GM21423 (cell line): ENCODE measurements at regions not wholly inside any gene's neighbourhood (a gene's known extent, or its start where the extent isn't known, plus 50 kb on each side); places are given as distances from the start of the nearest gene placed in this dataset.

Source experiments
- ATAC-seq: cut with Tn5 transposase; IDR thresholded peaks from one replicate; pipeline ENCODE4 v1.9.1; 2021; ENCODE audit warnings: mild to moderate bottlenecking, moderate library complexity; ENCODE audit not compliant: unreplicated experiment

DNA sequence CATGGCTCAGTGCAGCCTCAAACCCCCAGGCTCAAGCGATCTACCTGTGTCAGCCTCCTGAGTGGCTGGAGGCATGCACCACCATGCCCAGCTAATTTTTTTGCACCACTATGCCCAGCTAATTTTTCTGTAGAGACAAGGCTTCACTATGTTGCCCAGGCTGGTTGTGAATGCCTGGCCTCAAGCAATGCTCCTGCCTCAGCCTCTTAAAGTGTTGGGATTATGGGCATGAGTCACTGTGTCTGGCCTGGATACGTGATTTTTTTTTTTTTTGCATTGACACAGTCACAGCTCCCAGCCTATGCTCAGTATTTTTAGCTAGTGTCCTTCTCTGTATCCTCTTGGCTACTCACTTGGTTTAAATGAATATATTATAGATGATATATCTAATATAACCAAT lies 377.0 kb upstream of the TNRC6C start:
- no peak for ATAC-seq

DNA sequence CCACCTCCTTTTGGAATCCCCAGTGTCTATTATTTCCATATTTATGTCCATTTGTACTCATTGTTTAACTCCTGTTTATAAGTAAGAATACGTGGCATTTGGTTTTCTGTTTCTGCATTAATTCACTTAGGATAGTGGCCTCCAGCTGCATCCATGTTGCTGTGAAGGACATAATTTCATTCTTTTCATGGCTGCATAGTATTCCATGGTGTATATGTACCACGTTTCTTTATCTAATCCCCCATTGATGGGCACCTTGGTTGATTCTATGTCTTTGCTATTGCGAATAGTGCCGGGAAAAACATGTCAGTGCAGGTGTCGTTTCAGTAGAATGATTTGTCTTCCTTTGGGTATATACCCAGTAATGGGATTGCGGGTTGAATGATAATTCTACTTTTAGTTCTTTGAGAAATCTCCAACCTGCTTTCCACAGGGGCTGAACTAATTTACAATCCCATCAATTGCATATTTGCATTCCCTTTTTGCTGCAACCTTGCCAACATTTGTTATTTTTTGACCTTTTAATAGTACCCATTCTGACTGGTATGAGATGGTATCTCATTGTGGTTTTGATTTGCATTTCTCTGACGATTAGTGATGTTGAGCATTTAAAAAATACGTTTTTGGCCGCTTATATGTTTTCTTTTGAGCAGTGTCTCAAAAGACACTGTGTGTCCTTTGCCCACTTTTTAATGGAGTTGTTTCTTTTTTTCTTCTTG lies 373.2 kb upstream of the TNRC6C start:
- ATAC-seq = no peak

DNA sequence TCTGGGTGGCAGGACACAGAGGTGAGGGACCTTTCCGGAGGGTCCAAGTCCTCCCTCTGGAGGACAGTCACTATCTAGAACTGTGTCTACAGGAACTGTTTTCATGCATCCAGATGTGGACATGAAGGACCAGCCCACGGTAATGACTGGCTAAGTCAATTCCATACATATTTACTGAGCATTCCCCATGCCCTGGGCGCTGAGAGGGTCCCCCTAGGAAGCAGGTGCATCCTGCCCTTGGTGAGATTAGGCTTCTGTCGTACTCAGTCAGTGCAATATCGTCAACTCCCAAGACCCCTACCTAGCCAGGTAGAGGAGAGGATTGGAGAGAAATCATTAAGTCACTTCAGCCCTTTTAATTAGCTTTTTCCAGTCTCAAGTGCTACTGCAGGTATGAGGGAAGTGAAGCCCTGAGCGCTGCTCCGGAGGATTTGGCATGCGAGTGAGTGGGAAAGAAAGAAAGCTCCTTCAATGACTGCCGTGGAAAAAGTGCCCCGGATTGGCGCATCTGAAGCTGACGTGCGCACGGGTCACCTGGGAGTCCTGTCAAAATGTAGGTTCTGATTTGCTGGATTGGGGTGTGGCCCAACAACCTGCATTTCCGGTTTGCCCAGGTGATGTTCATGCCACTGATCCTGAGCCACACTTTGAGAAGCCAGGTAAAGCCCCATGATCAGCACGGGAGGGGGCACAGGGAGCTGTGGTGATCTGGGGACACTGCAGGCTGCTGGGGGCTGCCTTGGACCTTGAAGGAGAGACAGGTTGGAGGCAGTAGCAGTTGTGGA lies 367.4 kb upstream of the TNRC6C start:
- ATAC-seq = no peak

DNA sequence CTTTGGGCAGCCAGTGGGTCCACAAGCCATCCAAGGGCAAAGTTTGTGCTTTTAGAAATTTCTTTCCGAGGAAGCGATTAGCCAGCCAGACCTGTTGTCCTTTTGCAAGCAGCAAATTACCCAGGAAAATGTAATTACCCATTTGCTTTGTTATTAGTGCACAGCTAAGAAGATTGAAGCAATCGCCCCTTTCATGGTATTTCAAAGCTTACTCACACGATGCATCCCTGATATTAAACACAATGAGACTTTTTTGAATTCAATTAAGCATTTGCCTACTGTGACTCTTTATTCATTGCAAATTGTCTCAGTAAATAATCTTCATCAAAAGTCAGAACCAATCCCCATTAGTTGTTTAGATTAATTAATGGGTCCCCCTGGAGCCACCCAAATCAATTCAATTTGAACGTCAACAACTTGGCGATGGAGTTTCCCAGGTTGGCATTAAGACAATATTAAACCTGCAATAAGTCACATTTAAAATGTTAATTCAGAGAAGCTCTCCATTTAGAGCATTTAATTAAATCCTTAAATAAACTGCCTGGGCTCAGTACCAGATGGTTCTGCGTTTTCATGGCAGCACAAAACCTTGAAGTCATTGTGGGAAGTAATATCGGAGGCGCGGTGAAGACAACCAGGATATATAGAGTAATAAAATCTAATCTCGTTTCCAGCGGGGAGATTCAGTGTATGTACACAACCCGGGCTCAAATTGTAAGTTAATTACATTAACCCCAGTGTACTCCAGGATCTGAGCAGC lies 366.2 kb upstream of the TNRC6C start:
- ATAC-seq = no peak

DNA sequence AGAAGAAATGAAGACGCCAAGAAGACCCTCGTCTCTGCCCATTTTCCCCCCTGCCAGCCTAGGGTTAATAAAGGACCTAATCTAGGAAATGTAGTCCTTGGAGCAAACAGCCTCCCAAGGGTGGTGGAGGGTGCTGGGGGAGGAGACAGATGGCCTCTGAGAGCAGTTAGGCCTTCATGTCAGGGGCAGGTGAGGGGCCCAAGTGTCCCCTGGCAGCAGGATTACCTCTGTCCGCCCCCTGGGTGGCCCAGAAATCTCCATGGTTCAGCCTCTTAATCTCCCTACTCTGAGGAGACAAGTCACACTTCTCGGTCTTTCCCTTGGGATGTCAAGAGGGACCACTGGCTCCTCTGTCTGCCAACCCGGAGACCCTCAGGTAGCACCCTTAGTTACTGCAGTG lies 365.4 kb upstream of the TNRC6C start:
- ATAC-seq = no peak

DNA sequence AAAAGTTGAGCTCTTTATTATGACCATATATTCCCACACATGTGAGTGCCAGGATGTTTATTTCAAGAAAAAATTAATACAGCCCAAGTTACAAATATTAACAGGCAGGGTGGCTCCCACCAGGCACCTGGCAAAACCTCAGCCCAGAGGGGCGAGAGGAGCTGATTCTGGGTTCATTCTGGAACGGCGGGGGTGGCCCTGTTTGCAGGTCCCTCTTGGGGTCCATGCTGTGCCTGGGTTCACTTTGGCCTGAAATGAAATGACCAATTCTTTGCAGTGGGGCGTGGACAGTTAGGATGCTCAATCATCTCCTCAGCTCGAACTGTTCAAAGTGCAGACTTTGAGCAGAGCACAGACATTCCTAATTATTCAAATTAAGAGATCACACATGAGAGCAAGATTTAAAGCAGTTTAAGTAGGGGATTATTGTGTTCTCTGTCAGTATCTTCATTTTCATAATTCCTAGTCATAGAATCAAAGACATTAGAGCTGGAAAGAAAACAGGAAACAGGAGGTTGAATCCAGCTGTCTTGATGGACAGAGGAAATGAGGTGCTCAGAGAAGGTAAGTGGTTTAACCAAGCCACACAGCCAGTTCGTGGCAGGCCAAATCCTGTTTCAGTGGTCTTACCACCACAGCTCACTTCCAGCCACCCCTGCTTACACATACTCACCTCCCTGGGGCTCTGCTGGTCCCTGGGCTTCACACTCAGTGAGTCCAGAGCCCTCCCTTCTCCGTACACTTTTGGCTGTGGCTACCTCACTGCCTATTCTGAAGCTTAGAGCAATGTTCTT lies 363.9 kb upstream of the TNRC6C start:
- no peak for ATAC-seq

DNA sequence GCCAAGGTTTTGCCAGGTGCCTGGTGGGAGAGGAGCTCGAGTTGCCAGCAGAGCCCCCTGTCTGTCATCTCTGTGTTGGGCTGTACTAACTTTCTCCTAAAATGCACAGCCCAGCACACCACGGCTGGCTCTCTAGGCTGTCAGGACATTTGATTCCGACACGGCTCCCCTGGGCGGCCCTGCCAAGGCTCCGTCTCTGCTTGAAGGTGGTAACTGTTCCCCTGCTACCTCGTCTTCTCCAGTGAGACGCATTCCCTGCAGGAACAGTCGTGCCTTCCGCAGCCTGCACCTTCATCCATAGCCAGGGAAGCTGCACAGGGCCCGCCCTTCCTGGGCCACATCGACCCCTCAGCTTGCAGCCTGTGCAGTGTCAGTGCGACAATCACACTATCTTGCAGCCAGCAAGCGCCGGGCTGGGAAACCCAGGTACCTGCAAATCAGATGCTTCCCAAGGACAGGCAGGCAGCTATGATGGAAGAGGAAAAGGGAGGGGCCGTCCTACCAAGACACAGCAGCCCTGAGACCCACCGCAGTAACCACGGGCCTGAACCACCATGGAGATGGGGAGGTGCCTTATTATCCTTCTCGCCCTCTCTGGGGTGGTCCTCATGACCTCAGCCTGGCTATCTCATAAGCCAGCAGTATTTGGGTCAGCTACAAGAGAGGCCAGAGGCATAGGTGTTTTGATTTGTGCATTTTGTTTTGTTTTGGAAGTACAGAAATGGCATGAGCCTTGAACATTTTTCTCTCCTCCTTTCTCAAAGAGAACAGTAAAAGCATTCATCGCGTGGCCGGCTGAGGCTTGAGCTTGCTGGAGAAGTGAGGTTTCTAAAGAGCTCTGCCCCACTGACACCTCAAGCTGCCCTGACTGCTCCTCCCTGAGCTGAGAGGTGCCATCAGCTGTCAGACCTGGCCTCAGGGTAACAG lies 361.7 kb upstream of the TNRC6C start:
- no peak for ATAC-seq

DNA sequence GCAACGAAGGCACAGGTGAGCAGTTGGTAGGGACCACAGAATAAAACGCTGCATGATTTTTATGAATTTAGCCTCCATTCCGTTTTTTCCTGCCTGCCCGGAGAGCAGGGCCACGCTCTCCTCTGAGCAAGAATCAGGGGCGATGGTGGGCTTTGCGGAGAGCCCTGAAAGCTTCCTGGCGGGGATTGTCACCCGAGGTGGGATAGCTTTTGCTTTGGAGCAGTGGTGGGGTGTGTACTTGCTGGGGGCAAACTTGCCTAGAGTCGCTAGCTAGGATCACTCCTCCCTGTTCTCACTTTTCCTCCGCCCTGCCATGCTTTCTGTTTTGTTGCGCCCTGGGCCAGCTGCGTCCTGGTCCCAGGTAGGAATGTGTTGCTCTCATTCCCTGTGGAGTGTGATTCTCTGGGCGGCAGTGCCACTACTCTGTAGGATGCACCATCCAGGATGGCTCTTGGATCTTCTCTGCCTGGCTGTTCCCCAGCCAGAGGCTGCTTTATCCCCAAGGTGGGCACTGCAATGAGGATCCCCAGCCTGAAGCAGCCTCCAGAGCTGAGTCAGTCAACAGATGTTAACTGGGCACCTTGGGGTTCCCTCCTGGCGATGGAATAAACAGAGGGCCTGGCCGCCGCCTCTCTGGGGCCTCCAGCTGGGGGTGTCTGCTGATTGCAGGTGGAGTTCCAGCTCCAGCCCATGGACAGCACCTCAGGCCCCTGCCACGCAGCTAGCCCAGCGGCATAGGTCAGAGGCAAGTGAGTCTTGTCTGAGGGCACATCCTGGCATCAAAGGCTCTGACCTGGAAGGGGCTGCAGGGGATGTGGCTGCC lies 360.9 kb upstream of the TNRC6C start:
- no peak for ATAC-seq

DNA sequence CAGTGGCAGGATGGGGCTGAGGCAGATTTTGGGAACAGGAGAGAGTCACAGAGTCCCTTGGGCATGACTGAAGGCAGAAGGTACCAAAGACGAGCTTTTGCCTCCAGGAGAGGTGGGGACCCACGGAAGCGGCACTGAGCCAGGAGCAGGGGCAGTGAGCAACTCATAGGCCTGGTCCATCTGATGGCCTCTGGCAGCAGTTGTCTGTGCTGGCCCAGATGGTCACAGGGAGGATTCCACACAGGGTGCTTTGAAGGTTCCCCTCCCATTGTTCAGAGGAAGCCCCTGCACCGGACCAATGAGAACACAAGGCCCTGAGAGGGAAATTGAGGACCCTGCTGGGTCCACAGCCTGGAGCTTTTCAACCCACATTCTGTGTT lies 360.3 kb upstream of the TNRC6C start:
- ATAC-seq = no peak

DNA sequence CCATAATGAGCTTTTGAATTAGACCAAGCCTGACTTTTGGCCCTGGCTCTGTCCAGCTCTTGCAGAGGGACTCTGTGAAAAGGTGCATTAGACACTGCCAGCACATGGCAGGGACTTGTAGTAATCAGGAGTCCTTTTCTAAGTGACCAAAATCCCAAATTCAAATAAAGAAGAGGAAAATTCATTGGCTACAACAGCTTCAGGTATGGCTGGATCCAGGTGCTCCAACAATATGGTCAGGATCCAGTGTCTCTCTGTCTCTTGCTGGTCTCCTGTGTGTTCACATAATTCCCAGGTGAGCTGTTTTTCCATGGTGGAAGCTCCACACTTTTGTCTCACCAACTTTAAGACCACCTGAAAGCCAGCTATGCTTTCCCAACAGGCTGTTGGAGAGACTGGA lies 358.8 kb upstream of the TNRC6C start:
- no peak for ATAC-seq

DNA sequence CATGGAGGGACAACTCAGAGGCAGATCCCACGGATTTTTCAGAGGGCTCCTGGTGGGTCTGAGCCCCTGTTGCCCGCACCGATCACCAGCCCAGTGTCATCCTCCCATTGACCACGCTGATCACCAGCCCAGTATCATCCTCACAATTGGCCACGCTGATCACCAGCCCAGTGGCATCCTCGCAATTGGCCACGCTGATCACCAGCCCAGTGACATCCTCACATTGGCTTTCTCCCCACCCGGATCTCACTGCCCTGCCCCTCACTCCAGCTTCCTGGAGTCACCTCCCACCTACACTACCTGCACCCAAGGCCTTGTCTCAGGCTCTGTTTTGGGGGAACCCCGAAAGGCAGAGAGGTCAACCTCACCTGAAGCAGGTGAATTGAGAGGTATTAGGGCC lies 358.2 kb upstream of the TNRC6C start:
- ATAC-seq = no peak

DNA sequence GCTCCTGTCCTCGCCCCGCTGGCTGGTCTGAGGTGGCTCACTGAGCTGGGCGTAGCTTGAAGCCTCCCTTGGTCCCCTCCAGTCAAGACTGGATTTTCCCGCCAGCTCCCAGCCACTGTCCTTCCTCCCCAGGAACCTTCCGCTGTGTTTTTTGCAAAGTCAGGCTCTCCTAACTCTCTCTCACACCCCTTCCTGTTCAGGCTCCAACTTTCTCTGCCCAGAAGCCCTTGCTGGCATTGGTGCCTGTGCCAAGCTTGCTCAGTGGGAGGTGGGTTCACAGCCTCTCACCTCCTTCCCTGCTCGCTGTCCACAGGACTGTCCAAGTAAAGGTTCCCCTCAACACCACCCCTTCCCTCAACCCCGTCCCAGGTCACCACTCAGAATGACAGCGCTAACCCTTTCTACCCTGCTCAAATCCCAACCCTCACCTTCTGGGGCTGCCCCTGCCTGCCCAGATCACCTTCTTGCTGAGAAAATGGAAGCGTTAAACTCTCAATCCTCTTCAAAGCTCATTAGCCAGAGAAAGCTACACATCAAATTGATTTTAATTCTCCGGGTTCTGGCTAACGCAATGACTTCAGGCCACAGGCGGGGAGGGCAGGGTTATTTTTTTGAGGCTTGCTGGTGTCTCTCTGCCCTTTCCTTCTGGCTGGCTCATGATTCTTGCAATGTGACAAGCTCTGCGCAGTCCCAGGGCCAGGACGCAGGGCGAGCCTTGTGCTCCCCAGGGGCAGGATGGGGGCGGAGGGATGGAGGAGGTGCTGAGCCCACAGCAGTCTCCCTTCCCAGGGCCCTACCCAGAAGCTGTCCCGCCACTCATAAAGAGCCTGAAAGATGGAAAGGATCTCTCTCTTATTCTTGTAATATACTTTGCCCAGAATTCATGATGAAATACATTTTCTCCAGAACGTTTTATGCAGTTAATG lies 357.2 kb upstream of the TNRC6C start:
- ATAC-seq = no peak

DNA sequence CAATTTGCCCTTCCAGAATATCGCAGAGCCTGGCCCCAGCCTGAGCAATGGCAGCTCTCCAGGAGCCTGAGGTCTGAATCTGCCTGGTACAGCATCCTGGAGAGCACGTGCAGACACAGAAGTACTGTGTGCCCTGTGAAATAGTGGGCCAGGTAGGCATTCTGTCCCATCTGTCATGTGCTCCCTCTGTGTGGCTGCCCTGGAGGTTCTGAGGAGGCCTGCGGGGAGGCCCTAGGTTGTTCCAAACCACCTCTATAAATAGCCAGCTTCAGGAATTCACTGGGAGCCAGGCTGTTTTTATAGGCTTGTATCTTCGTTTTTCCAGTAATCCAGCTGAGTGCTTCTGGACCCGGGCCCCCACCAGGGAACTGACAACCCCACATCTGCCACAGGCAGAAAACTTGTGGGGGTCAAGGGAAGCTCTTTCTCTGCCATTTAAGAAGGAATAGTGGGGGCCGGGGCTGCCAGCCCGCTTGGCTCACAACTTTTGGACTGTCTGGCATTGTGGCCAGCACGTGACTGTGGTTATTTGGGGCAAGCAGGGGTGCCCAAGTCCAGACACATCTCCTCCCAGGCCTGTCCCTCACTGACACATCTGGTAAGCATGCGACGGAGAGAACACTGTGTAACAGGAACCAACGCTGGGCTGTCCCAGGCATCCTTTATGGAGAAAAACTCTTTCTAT lies 356.3 kb upstream of the TNRC6C start:
- no peak for ATAC-seq

DNA sequence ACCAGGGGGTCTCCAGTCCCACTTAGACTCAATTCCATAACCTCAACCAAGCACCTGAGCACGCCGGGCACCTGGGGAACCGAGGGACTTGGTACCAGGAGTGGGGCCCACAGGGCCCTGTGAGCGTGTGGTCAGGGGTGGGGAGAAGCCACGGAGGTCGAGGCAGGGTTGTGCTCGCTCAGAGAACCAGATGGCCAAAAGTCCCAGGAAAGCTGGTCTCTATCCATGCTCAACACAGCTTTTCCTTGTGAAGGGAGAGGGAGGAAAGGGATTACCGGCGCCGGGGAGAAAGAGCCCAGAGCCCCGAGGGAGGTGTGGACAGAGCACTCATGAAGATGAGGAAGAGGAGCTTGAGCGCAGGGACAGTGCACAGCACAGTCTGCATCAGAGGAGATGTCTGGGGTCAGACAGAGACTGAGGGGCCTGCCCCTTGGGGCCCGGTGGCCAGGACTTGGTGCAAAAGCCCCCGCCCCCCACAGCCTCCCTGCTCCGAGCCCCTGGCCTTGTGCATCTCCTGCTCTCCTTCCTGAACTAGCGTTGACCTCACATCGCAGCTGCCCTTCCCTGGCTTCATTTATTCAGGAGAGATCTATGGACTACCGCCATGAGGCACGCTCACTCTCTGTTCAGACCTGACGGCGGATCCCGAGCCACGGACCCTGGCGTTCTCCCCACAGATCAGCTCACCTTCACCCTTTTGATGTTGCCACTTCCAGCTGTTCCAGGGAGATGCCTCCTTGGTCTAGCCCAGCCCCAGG lies 355.4 kb upstream of the TNRC6C start:
- no peak for ATAC-seq

DNA sequence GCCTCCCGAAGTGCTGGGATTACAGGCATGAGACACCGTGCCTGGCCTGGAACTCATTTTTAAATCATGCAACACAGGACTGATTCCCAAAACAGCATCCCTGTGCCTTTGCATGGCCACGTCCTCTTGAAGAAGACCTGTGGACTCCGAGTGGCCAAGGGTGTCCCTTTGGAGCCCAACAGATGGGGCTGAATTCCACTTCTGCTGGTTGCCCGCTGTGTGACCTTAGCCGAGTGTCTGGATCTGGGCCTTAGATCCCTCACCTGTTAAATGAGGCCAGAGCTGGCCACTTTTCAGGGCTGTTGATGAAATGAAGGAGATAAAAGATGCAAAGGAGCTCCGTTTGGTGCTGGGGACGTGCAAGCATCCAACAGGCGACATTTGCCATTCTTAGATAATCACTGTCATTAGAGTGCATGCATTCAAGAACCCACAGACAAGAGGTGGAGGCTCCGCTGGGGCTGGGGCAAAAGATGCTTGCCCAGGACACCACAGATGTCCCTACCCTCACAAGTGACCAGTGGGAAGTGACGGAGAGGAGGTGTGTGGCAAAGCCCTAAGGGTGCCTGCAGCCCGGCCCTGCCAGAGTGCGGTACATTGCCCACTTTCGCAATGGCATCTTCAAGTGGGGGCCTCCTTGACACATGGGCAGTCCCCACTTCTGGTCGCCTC lies 354.1 kb upstream of the TNRC6C start:
- no peak for ATAC-seq

DNA sequence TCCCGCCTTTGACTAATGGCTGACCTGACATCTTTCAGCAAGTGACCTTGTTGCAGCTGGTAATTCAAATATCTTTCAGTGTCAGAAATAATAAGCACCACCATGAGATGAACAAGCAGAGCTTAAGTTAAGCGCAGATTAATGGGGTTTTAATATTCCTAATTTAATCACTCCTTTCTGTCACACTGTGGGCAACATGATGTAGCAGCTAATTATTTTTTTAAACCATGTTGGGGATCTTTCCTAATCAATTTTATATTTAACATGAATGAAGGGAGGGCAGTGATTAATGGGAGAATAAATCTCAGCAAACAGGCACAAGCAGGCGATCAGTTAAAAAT lies 353.6 kb upstream of the TNRC6C start:
- ATAC-seq = no peak
